Inflammatory macrophage (primary cell): ENCODE measurements at regions not wholly inside any gene's neighbourhood (a gene's known extent, or its start where the extent isn't known, plus 50 kb on each side); places are given as distances from the start of the nearest gene placed in this dataset.

Experiments used
- DNase-seq, 2 donors: peaks; one replicate each; pipeline ENCODE4 v3.0.0-alpha.2; 2020 to 2022

DNA sequence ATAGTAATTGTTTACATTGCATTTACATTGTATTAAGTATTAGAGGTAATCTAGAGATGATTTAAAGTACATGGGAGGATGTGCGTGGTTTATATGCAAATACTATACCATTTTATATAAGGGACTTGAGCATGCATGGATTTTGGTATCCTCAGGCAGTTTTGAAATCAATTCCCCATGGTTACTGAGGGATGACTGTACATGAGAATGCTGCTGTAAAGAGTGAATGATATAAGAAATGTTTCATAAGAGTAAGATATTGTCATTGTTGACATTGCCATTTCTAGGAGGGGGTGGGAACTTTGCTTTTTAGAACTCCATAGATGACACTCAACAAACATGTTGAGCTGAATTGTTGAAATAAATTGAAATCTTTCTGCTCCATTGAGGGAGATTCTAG lies 185.0 kb downstream of the SEMA6A start:
- no peak for DNase-seq

GRCh38 chr5:116388564-116389258 lies 185.9 kb downstream of the SEMA6A start:
- no peak for DNase-seq

GRCh38 chr5:116387738-116388137 lies 186.9 kb downstream of the SEMA6A start:
- DNase-seq, result no peak

GRCh38 chr5:116386633-116387032 lies 188.0 kb downstream of the SEMA6A start:
- no peak for DNase-seq

DNA sequence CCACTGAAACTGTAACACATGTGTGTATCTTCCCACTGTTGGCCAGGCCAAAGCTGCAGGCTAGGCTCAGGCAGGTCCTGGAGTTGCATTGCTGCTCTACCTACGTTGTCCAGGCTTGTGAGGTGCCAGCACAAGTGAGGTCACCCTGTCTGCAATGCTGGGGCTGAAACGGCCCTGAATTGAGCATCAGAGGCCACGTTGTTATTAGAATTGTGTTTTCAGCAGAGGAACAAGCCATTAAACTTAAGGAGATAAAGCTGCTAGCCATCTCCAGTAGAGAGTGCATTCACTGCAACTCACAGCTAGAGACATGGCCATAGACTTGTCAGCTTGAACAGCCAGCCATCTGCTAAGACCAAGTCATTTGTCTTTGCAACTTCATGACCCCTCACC lies 191.8 kb downstream of the SEMA6A start:
- DNase-seq, result no peak

DNA sequence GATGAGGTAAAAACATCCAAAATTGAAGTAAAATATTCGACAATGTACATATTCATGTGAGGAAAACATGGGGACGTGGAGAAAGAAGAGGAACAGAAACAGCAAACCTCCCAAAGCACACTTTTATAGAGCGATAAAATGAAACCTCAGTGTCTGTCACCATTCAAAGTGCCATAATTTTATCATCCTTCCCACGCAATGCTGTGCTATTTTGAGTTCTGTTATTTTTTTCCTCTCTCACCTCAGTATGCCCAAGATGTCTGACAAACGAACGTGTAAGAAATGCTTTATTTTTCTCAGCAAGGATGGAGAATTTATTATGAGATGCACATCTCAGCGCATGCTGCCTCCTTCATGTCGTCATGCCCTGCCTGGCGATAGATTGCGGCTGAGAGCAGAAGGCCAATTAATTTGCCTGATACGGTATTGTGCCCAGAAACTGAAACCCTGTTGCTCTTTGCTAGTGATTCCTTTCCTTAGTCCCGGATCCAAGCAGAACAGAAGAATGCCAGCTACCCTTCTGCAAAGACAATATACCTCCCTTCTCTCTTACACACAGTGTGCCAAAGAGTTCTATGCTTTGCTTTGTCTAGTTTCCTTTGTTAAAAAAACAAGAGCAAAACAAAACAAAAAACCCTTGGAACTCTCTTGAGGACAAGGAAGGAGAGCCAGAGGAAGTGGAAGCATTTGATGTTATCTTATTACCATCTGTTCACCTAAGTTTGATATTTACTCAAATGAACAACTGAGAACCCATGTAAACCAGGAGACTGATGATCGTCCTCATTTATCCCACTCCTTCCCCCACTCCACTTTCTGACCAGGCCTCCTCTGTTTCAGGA lies 192.4 kb downstream of the SEMA6A start:
- DNase-seq, result no peak

DNA sequence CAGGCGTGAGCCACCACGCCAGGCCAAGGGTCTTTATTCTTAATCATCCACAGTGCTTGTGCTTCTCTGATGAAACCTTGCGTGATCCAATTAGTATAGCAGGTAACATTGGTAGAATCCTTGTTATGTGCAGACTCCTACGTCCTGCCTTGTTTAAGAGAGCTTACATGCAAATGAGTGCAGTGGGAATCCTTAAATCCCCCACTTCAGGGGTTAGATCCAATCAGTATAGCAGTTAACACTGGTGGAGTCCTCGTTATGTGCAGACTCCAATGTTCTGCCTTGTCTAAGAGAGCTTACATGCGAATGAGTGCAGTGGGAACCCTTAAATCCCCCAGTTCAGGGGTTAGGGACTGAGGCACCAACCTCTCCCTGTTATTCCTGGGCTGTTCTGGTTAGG lies 193.4 kb downstream of the SEMA6A start:
- DNase-seq, result no peak

- no peak for DNase-seq
These were observed 194.0 kb downstream of the SEMA6A start for GRCh38 chr5:116380621-116381020.

DNA sequence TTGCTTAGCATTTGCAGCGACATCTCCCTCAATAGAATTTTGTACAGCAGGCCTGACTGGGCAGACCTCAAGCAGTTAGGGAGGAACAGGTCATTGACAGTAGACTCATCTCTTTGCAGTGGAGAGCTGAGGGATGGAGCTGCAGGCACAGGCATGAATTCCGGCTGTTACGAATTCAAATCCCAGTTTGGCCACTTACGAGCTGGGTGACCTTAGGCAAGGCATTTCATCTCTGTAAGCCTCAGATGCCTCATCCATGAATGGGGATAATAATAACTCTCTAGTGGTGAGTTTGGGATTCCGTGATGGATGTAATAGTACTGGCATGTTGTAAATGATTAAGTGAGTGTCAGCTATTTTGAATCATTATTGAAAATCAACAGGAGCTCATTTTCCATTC lies 195.3 kb downstream of the SEMA6A start:
- no peak for DNase-seq

DNA sequence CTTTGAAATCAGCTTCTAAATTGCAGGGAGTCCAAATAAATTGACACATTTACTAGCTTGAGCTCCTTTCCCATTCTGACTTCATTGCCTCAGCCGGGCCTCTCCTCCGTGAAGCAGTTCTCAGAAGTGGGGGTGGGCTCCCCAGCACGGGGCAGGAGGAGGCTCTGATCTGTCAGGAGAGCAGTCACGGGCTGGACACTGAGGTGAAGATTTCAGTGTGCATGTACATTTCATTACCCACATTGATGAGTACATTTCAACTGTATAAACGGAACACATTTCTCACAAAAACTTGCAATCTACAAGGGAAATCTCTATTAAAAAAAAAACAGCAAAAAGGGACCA lies 195.9 kb downstream of the SEMA6A start:
- DNase-seq, result no peak

DNA sequence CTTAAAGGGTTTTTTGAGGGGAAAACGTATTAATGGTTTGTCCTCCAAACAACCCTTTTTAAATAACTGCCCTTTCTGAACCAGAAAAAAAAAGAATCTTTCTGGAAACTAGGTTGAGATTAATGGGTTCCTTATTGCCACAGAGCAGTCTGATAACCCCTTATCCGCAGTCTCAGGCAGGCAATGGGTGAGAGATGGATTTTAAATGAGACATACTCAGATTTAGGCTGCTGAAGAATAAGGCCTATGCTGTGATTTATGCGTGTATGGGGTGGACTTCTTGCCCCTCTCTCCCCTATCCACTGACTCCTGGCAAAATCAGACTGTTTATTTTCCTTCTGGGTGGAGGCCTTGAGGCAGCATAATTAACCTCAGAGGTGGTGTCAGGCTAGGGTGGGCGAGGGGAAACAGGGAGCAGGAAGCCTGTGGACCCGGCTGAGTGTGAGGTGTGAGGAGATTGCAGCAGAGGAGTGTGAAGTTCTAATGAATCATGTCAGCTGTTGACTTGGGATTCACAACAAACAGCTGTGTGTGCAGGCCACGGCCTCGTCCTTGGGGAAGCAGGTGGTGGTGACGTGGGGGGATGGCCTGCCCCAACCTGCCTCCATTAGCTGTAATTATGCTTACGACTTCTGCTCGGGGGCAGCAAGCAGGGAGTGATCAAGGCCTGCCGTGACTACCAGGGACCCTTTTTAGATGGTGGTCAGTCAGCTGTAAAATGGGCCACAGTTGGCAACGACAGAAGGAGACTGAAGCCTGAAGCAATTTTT lies 196.4 kb downstream of the SEMA6A start:
- no peak for DNase-seq

DNA sequence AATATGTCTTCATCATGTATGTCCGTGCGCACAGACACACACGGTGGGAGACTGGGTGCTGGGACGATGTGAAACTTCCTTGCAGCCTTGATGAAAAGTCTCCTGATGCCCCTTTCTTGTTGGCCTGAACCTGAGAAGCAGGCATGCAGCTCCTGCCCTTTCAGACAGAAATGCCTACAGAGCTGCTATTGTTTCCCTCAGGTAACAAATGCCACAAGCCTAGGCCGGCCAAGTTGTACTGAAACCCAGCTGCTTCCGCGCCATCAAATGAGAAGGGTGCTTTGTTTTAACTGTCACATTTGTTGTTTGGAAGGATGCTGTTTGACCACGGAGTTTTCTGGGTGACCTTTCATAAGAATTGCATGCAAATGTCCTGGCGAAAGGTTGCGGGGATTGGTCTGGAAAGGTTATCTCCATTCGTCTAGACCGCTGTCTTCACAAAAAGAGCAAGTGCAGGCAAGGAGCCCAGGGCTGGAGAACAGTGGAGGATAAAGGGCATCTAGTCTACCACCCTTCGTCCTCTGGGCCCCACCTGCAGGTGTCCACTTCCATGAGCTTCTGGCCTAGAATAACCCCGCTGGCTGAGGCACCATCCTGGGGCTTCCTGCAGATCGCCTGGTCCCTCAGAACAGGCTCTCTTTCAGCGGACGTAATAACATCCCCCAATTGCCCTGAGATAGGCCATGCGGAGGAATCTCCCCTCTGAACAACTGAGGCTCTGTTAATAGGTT lies 197.2 kb downstream of the SEMA6A start:
- DNase-seq, result no peak

- DNase-seq, result no peak
These were observed 198.7 kb downstream of the SEMA6A start for GRCh38 chr5:116375926-116376325.

DNA sequence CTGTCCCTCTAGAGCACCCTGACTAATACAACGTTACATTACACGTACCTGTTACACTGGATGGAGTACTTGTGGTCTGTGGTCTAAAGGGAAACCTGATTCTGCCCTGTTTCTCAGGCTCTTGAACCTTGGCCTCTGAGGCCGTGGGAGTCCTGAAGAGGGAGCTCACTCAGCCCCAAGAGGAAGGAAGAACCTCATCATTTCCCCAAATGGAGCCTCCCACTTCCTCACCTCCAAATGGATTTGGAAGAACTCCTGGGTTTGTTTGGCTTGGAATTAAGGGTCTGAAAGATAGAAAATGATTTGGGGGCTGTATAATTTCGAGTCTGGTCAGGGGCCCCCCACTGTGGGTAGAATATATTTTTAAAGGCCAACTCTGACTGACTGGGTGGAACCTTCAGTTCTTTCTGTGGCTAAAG lies 200.2 kb downstream of the SEMA6A start:
- DNase-seq, result no peak

GRCh38 chr5:116372931-116373597 lies 201.6 kb downstream of the SEMA6A start:
- no peak for DNase-seq

DNA sequence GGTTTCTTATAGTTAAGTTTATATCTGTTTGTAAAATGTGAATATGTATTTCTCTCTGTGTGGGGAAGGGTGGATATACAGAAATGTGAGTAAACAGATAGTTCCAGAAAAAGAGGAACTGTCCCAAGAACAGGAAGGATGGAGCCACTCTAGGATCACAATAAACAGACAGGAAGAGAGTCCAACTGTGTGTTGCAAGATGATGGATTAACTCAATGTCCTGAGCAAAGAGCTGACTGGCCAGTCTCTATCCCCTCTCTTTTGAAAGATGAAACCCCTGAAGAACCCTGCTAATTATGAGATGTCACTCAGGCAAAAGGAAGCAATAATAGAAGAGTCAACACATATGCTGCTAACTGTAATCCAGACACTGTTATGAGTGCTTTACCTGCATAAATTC lies 202.7 kb downstream of the SEMA6A start:
- peak; percentile 21 to 36 for DNase-seq

DNA sequence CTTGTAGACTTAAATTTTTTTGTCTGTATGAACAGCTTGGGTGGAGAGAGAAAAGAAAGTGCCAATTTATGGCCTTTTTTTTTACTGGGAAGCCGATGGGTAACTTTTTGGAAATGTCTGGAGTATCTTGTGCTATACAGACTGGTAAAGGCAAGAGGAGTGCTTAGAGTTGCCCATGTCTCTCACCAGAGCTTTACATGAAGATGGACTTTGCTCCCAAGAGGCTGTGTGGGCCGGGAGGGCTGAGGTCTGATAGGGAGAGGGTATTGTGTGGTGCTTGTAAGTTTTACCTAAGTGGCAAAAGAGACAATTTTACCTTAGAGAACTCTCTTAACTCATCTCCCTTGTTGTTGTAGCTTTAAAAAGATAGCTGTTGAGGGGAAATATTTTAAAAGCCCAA lies 203.2 kb downstream of the SEMA6A start:
- DNase-seq, result no peak

DNA sequence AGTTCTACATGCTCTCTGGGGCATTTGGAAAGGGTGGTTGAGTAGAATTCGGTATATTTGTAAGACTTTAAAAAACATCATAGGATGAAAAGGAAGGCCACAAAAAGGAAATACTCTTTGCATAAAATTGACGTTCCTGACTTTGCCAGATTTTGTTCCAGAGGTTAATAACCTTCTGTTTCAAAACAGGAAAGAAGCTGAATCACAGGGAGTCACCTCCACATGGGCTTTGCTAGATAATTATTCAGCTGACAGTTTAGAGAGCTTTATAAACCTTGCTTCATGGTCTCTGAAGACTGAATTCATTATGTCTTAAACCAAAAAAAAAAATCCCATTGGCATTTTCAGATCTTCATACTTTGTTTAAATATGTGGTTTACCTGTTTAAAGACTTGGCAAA lies 203.7 kb downstream of the SEMA6A start:
- no peak for DNase-seq

- no peak for DNase-seq
These were observed 204.5 kb downstream of the SEMA6A start for GRCh38 chr5:116370149-116370548.

DNA sequence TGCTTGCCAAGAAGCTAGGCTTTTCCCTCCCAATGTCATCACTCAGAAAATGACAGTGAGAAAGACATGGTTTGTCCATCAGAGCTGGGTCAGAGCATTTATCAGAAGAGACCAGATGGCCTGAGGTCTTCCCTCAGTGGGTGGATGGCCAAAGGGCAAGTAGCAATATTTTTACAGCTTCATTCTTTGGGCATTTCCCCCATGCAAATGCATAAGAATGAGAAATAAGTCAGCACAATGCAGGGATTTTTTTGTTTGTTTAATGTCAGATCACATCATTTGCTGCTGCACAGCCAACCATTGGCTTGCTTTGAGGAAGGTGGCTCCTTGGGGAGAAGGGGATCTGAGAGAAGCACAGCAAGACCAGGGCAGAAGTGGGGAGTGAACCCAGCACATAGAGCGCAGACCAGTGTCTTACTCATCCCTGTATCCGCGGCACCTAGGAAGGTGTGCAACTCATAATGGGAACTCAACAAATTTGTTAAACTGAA lies 209.6 kb downstream of the SEMA6A start:
- no peak for DNase-seq

- no peak for DNase-seq
These were observed 210.8 kb downstream of the SEMA6A start for GRCh38 chr5:116363780-116364179.

GRCh38 chr5:116361979-116362577 lies 212.5 kb downstream of the SEMA6A start:
- no peak for DNase-seq
